OCI-LY7 (cell line): ENCODE measurements at regions not wholly inside any gene's neighbourhood (a gene's known extent, or its start where the extent isn't known, plus 50 kb on each side); places are given as distances from the start of the nearest gene placed in this dataset.

Experiments
- BruUV-seq: library from RNA; stranded (reverse); fragments of 400-500 nt; replicated peaks from 2 replicates; lab custom pipeline; 2021; lab: Mats Ljungman, UMichigan
- CTCF ChIA-PET: fragments of 300-600 bp; sonication (Branson Sonifier 250); formaldehyde crosslinking; loops from one replicate; lab custom pipeline; 2022; ENCODE audit warnings: antibody characterized with exemption; ENCODE audit not compliant: unreplicated experiment; lab: Charles Lee
- POLR2A ChIA-PET: fragments of 300-600 bp; sonication (Branson Sonifier 250); formaldehyde crosslinking; loops from one replicate; lab custom pipeline; 2022; ENCODE audit warnings: antibody characterized with exemption; lab: Charles Lee
- DNase-seq: peaks from one replicate; pipeline ENCODE4 v3.0.0-alpha.2; 2015; ENCODE audit warnings: low spot score
- H2AFZ ChIP-seq: fragments of 200-600 bp; sonication (generic), shearing (Covaris generic); 2 replicates; pipeline ENCODE4 v1.6.1; 2014; ENCODE audit warnings: mild to moderate bottlenecking, antibody characterized with exemption, low read length, moderate library complexity
- H3K27ac ChIP-seq: fragments of 200-600 bp; sonication (generic); 2 replicates; pipeline ENCODE4 v1.5.1; 2014; ENCODE audit warnings: mixed run types, low read depth, mild to moderate bottlenecking, moderate library complexity, low read length, inconsistent platforms; ENCODE audit not compliant: poor library complexity, severe bottlenecking
- H3K36me3 ChIP-seq: fragments of 200-600 bp; sonication (generic); 2 replicates; pipeline ENCODE4 v1.6.1; 2014; ENCODE audit warnings: mild to moderate bottlenecking, antibody characterized with exemption, low read length, moderate library complexity, mixed read lengths; ENCODE audit not compliant: insufficient read depth
- H3K4me1 ChIP-seq: fragments of 200-600 bp; sonication (generic); 2 replicates; pipeline ENCODE4 v1.5.1; 2014; ENCODE audit warnings: mild to moderate bottlenecking, low read length; ENCODE audit not compliant: insufficient read depth, poor library complexity, severe bottlenecking
- H3K4me2 ChIP-seq: fragments of 200-600 bp; sonication (generic); 2 replicates; pipeline ENCODE4 v1.6.1; 2014; ENCODE audit warnings: mild to moderate bottlenecking, low read length
- H3K4me3 ChIP-seq: fragments of 200-600 bp; sonication (generic); 2 replicates; pipeline ENCODE4 v1.5.1; 2014; ENCODE audit warnings: mild to moderate bottlenecking, low read depth, low read length; ENCODE audit not compliant: poor library complexity, severe bottlenecking
- H3K79me2 ChIP-seq: fragments of 200-600 bp; sonication (generic); 2 replicates; pipeline ENCODE4 v1.6.1; 2016; ENCODE audit warnings: low read depth, mild to moderate bottlenecking, low read length, moderate library complexity, mixed read lengths; ENCODE audit not compliant: insufficient read depth
- H3K9me2 ChIP-seq: fragments of 200-600 bp; sonication (generic); 2 replicates; pipeline ENCODE4 v1.6.1; 2016; ENCODE audit warnings: mild to moderate bottlenecking, low read length, mixed read lengths; ENCODE audit not compliant: insufficient read depth
- H3K9me3 ChIP-seq: fragments of 200-600 bp; sonication (generic); 2 replicates; pipeline ENCODE4 v1.6.1; 2014; ENCODE audit warnings: mild to moderate bottlenecking, mixed run types, low read length, mixed read lengths
- H4K20me1 ChIP-seq: fragments of 200-600 bp; sonication (generic); 2 replicates; pipeline ENCODE4 v1.6.1; 2014; ENCODE audit warnings: mild to moderate bottlenecking, antibody characterized with exemption, low read length, moderate library complexity, mixed read lengths; ENCODE audit not compliant: insufficient read depth
- EZH2phosphoT487 ChIP-seq: fragments of 200-600 bp; sonication (generic); IDR thresholded peaks from 2 replicates; pipeline ENCODE4 v1.6.1; 2018; ENCODE audit warnings: low read depth, borderline replicate concordance, mild to moderate bottlenecking, mixed run types, antibody characterized with exemption, low read length, moderate library complexity, mixed read lengths
- intact Hi-C: fragments of 100-400 bp; cut with micrococcal nuclease; formaldehyde crosslinking; loops from one replicate; pipeline ENCODE4 v1.10.0; 2022; ENCODE audit not compliant: unreplicated experiment
- TF ChIP-seq, protein P1 (sequence below): fragments of 200-600 bp; sonication (generic); conservative IDR thresholded peaks from 2 replicates; pipeline ENCODE4 v1.5.1; 2014; ENCODE audit warnings: mild to moderate bottlenecking, antibody characterized with exemption, low read length, moderate library complexity, mixed read lengths

DNA sequence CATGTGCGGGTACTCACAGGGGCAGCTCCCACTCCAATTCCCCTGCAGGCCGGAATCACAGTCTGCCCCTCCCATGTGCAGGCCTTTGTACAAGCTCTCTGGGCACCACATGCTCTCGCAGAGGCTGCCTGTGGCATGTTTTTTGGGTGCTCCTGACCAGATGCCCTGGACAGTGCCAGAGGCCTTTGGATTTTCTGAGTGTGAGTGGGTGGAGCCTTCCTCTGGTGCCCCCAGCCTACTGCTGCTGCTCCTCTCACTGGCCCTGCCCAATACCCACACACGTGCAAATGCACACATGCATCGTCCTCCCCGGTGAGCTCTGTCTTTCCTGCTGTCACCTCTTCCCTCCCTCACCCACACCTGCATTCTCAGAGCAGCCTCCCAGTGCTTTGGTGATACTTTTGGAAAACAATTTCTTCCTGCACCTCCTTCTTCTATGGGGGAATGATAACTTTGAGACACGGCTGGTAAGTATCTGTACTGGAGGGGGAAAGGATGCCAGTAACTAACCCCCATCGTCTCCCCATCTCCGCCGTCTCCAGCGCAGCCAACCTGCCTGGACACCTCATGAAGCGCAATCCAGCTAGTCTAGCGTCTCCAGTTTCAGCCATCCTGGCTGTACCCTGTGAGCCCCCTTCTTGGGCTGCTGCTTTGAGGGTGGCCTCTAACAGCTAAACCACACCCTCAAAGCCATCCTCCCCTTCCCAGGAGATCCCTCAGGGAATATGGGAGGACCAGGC, 229.4 kb upstream of the TOPAZ1 start:
- no peak for DNase-seq
- Histone ChIP-seq H3K4me3 (no peak overlapping the region), H3K4me1 (no peaks in the 10 kb centered on the region), H3K79me2 (no peaks in the 10 kb centered on the region), H3K36me3 (no peaks in the 10 kb centered on the region), H3K9me2 (no peaks in the 10 kb centered on the region), H3K27ac (no peak overlapping the region), H3K9me3 (no peaks in the 10 kb centered on the region), H2AFZ (no peak overlapping the region), H3K4me2 (no peak overlapping the region), H4K20me1 (no peaks in the 10 kb centered on the region)
- CTCF ChIA-PET = no interaction called here
- TF ChIP-seq EZH2phosphoT487 = no peak
- TF ChIP-seq, protein P1, sequence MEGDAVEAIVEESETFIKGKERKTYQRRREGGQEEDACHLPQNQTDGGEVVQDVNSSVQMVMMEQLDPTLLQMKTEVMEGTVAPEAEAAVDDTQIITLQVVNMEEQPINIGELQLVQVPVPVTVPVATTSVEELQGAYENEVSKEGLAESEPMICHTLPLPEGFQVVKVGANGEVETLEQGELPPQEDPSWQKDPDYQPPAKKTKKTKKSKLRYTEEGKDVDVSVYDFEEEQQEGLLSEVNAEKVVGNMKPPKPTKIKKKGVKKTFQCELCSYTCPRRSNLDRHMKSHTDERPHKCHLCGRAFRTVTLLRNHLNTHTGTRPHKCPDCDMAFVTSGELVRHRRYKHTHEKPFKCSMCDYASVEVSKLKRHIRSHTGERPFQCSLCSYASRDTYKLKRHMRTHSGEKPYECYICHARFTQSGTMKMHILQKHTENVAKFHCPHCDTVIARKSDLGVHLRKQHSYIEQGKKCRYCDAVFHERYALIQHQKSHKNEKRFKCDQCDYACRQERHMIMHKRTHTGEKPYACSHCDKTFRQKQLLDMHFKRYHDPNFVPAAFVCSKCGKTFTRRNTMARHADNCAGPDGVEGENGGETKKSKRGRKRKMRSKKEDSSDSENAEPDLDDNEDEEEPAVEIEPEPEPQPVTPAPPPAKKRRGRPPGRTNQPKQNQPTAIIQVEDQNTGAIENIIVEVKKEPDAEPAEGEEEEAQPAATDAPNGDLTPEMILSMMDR = no peak
- intact Hi-C loops = no loop called here
- BruUV-seq = no TSS peak
- POLR2A ChIA-PET = no interaction called here

DNA sequence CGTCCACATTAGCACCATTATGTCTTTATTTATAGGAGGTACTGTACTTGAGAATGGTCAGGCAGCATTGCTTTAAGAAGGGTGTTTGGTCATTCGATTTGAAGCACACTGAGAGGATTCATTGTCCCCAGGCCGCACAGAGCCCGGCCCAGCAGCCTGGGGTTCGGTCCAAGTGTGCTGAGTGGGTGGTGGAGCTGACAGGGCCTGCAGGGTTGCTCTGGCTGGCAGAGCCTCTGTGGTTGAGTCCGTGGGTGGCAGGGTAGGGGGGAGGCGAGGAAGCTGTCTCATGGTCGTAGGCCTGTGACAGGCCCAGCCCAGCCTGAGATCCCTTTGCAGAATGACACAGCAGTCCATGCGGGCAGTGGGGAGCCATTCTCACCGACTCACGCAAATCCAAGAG, 227.7 kb upstream of the TOPAZ1 start:
- no peak for TF ChIP-seq EZH2phosphoT487
- TF ChIP-seq, protein P1 = no peak
- Histone ChIP-seq H3K36me3 (no peaks in the 10 kb centered on the region), H4K20me1 (no peaks in the 10 kb centered on the region), H3K4me3 (no peak overlapping the region), H3K4me2 (no peak overlapping the region), H3K9me2 (no peaks in the 10 kb centered on the region), H3K4me1 (no peaks in the 10 kb centered on the region), H2AFZ (no peak overlapping the region), H3K79me2 (no peaks in the 10 kb centered on the region), H3K27ac (no peak overlapping the region), H3K9me3 (no peaks in the 10 kb centered on the region)
- no TSS peak for BruUV-seq
- DNase-seq = no peak
- intact Hi-C loops = no loop called here
- POLR2A ChIA-PET = no interaction called here
- CTCF ChIA-PET = no interaction called here

DNA sequence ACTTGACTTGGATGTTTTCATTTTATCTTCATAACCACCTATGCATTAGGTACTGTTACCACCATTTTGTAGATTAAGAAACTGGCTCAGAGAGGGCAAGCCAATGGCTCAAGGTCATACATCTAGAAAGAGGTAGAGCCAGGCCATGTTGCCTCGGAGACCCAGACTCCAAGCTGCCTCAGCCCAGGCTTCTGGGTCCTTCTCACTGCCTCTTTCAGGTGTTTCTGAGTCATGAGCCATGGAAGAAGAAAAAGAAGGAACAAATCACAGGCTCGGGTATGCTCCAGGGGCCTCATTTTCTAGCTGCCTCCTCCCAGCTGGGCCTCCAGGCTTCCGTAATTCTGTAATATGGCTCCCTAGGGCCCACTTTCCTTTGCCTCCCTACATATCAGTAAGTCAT, 226.5 kb upstream of the TOPAZ1 start:
- Histone ChIP-seq H3K4me2 (no peak overlapping the region), H3K9me3 (no peaks in the 10 kb centered on the region), H4K20me1 (no peaks in the 10 kb centered on the region), H3K79me2 (no peaks in the 10 kb centered on the region), H2AFZ (no peak overlapping the region), H3K4me3 (no peak overlapping the region), H3K4me1 (no peaks in the 10 kb centered on the region), H3K27ac (no peak overlapping the region), H3K36me3 (no peaks in the 10 kb centered on the region), H3K9me2 (no peaks in the 10 kb centered on the region)
- CTCF ChIA-PET = no interaction called here
- intact Hi-C loops = no loop called here
- TF ChIP-seq EZH2phosphoT487 = no peak
- TF ChIP-seq, protein P1 = no peak
- POLR2A ChIA-PET = no interaction called here
- DNase-seq = no peak
- no TSS peak for BruUV-seq
